ENCODE measurements at regions not wholly inside any gene's neighbourhood (a gene's known extent, or its start where the extent isn't known, plus 50 kb on each side); places are given as distances from the start of the nearest gene placed in this dataset.
"Not testable (repeated sequence)": the region's sequence is repeated elsewhere in the genome, so short reads cannot be mapped to it uniquely, and the experiment has no call there.

DNA sequence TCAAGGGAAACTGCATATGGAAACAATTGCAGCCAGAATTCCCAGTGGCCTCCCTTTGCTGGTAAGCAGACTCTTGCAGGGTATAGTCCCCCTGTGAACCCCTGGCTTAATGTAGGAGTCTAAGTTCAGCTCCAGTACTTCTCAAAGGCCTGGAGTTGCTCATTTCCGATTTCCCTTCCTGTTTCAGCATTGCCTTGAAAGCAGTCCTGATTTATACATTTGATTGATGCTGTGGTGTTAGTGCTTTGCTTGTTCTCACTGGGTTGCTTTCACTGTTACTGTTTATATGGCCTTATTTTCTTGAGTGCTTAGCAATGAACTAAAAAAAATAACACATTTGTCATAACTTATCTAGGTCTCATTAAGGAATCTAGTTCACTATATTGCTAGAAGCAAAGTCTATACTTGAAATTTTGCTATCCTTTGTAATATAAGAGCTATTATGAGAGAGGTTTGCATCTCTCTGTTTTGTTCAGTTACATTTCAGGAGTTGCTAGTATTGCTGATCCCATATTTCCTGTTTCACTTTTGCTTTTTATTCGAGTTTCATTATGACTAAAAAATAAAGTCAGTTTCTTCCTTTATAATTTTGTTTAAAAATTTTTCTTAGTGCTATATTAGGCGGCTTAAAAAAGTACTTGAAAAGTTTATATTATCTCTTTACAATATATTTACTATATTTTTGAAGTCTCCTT is 122.4 kb upstream of the NMUR2 start:
- no peak for DNase-seq (ENCODE audit: low read depth in 2 of 2)

DNA sequence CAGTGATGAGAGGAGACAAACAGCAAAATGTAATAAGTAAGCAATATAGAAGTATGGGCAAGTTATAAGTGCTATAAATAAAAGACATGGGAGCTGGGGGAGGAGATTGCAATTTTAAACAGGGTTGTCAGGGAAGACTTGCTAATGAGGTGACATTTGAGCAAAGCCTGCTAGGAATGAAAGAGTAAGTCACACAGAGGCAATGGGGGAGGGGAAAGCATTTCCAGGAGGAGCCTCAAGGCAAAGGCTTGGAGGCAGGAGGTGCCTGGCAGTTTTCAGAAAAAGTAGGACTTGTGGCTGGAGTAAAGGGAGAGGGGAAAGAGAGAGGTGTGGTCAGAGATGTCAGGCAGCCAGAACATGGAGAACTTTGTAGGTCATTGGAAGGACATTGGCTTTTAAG is 124.4 kb upstream of the NMUR2 start:
- no peak for DNase-seq (ENCODE audit: low read depth in 2 of 2)

DNA sequence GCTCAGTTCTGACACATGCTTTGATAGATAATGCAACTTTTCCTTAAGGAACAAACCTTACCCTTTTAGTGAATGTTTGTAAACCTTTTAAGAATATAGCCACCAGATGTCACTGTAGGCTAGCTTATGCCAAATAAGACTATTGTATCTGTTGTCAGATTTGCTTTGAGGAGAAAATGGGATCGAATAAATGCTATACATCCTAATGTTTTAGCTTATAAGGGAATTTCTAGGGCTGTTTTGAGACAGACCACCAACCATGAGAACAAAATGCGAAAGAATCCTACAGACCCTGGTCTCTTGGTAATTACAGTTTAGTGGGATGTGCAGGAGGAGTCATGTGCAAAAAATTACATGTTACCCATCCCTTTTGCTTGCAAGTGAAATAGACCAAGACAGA is 127.6 kb upstream of the NMUR2 start:
- no peak for DNase-seq (ENCODE audit: low read depth in 2 of 2)

DNA sequence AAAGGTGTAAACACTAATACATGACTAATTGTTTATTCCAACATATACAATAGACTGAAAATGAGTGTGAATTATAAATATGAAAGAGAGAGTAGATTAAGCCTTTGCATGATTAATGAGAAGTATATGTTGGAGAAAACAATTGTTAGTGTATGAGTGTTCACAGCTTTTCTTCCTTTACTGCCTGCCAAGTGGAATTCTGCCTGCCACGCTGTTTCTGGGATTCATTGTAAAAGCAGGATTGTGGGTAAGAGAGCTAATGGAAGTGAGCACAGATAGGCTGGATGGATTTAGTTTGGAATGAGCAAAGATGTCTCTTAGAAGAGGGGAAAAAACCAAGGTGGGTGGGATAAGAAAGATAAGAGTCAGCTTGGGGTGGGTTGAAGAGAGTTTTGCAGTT is 129.6 kb upstream of the NMUR2 start:
- DNase-seq (ENCODE audit: low read depth in 2 of 2): no peak

DNA sequence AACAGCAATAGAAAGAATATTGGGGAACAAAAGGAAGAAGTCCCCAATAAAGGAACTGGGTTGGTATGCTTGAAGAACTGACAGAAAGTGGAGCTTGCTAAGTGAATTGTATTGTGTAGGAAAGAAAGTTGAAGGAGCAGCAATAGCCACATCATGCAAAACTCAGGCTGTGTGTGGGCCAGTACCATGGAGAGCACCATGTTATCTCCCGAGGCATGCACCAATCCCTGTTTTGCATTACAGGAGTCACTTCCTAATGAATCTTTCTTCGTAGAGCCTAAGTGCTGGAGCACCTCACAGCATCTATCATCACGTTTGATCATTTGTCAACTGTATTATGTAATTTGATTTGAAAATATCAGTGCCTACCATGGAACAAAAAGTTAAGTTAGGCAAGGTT is 137.7 kb upstream of the NMUR2 start:
- no peak for DNase-seq (ENCODE audit: low read depth in 2 of 2)

DNA sequence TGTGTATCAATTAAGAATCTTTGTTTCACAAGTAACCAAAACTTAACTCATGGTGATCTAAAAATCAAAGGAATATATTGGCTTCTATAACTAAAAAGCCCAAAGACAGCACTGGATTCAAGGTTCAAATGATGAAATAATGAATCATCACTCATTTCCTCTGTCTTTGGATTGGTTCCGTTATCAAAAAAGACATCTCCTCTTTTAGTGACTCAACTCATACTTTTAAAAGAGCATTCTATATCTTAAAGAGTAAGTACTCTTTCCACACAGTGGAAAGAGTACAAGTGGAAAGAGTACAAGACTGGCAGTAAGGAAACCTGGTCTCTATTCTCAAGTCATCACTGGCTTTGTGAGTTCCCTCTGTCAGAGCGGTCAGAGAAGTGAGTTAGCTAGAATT is 141.4 kb upstream of the NMUR2 start:
- DNase-seq (ENCODE audit: low read depth in 2 of 2): no peak

DNA sequence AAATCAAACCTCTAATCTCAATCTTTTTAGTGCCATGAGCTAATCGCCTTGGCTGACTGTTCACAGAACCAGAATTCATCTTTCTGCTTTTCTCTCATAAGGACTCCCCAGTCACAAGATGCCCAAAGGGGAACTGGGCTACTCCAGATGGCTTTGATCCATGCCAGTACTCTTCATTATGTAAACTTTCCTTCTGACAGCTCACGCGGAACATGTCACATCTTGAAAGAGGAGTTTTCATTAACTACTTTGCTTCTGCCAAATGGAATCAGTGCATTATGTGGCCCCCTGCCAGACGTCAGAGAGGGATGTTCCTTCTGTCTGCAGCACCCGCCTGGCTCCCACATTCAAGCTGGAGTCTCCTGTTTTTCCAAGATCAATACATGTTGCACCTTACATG is 142.1 kb upstream of the NMUR2 start:
- no peak for DNase-seq (ENCODE audit: low read depth in 2 of 2)

DNA sequence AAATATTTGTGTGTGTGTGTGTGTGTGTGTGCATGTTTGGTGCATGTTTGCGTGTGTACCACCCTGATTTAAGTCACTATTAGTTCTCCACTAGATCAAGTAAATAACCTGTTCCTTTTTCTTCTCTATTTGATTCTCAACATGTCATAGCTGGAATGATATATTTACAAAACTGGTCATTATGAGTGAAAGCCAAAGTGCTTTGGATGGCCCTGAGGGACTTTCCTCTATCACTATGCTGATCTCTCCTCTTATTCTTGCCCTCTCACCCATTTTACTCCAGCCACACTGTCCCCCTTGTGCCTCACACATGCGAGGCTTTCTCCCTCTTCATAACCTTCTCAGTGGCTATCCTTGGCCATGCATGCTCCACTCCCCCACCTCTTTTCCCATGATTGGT is 144.6 kb upstream of the NMUR2 start:
- no peak for DNase-seq (ENCODE audit: low read depth in 2 of 2)

DNA sequence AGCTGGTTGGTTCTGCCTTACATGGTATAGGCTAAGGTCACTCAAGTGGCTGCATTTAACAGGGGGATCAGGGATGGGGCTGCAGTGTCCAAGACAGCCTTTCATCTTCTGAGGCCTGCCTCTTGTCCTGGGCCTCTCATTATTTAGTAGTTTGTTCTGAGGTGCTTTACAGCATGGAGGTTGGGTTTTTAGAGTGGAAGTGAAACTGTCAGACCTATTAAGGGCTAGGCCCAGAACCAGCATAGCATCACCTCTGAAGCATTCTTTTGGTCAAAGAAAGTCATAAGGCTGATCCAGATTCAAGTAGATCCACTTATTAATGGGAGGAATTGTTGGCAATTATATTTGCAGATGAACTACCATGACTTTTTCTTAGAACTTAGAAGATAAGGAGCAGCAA is 146.0 kb upstream of the NMUR2 start:
- DNase-seq (ENCODE audit: low read depth in 2 of 2): no peak

DNA sequence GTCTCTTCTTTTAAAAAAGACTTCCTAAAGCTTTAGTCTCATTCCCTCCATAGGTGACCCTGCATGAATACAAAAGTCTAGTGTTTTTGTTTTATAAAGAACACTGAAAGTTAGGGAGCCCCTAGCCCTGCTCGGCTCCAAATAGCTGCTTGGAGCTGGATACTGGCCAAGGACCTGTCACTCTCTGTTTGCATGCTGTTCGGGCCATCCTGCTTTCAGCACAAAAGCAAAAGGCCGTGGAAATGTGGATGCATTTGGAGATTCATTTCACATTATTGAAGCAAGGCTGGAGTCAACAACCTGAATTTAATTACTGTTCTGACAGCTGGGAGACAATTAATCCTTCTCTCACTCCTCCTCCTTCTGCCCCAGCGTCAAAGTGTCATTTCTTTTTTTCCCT is 151.7 kb upstream of the NMUR2 start:
- no peak for DNase-seq (ENCODE audit: low read depth in 2 of 2)

DNA sequence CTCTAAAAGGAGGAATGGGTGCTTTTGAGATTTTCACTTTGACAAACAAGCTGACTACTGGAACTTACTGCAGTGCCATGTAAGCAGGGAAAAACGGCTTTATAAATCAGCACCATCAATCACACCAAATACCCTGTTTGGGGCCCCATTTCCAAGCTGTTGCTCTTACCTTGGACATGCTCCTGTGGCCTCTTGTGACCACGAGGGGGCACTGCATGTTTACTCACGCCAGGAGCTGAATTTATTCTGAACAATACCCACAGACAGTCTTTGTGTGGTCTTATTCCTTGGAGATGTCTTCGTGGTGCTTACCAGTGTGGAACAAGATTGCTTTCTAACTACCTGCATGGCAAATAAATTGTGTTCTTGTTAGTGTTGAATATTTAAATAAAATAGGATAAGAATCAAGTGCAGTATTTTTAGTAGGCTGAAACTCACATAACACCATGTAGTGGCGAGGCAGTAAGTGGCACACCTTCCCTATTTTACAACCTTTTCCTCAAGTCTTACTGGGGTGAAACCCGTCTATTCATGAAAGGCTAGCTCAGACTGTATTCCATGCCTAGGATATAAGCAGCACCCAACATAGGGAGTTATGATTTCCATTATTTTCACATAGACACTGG is 155.5 kb upstream of the NMUR2 start:
- no peak for DNase-seq (ENCODE audit: low read depth in 2 of 2)

DNA sequence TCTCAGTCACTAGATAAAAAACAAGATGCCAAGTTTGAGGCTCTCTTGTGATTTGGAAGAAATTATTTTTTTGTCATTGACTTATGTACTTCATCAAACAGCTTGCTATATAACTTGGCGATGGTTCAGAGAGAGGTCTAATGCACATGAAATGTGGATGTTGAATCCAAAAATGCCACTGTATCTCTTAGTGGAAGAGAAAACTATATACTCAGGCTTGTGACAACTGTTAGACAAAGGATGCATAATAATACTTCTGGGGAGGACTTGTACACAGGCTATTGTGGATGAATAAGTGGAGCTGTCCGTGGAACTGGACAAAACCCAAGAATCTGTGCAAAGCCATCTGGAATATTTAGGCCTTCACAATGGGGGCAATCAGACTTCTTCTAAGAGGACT is 162.9 kb upstream of the NMUR2 start:
- no peak for DNase-seq (ENCODE audit: low read depth in 2 of 2)

DNA sequence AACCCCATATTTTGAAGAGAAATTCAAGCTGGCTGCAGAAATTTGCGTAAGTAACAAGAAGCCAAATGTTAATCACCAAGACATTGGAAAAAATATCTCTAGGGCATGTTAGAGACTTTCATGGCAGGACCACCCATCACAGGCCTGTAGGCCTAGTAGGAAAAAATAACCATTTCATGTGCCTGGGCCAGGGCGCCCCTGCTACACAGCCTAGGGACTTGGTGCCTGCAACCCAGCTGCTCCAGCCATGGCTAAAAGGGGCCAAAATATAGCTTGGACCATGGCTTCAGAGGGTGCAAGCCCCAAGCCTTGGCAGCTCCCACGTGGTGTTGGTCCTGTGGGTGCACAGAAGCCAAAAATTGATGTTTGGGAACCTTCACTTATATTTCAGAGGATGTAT is 167.7 kb upstream of the NMUR2 start:
- no peak for DNase-seq (ENCODE audit: low read depth in 2 of 2)

DNA sequence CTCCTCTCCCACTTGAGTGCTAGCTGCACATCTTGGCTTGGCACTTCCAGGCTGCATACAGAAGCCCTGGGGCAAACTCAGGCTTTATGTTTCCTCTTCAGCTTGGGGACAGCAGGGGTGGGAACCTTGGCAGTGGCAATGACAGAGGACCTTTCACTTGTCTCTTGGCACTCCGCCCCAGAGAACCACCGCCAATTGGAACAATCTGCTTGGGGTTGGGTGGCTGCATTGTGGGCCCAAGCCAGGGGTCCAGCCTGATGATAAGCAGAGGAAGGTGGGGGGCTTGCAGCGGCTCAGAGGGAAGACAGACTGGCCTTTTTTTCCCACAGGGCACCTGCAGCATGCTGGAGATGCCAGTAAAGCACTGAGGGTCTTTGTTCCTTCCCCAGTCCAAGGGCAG is 179.0 kb upstream of the NMUR2 start:
- DNase-seq (ENCODE audit: low read depth in 2 of 2): no peak

DNA sequence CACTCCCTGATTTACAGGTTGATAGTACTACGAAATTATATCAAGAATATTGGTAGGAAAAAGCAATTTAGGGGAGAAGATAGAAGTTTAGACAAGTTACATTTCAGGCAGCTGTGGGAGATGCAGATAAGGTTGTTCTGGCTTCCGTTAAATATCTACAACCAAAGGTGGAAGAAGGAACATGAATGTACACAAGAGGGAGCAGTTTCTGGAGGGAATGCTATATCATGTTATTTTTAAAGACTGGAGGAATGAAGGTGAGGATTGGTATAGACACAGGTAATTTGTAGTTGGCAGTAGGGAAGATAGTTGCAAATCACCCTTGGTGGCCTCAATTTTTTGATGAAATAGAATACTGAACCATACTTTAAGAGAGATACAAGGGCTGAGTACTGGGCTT is 187.3 kb upstream of the NMUR2 start:
- DNase-seq (ENCODE audit: low read depth in 2 of 2): no peak

DNA sequence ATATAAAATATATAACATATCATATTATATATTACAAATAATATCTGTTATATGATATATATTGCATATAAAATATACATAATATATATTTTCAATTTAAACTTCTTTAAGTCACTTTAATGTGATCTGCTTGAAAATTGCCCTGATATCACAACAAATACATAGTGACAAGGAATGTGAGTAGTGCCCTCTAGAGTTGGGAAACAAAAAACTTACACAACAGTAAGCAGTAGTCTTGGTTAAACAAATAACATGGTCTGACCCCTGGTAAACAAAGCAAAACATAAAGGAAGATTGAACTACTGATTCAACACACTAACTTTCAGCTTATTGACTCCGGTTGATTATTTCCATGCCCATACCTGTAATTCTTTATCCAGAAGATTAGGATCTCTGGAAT is 188.3 kb upstream of the NMUR2 start:
- no peak for DNase-seq (ENCODE audit: low read depth in 2 of 2)

DNA sequence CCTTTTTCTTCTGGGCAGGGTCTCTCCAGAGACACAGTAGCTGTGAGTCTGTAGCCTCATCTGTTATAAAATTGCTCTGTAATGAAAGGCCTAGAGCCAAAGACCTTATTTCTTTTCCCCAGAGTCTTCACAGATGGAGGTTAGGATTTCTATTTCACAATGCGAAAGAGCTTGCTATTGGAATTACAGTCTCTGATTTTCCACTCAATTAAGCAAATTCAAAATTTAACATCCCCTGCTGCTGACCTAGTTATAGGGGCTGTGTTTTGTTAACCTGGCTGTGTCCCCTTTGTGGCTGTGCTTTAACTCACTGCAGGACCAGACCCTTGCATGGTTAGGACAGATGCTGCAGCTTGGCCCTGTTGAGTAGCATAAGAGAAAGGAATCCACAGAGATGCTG is 190.3 kb upstream of the NMUR2 start:
- no peak for DNase-seq (ENCODE audit: low read depth in 2 of 2)

DNA sequence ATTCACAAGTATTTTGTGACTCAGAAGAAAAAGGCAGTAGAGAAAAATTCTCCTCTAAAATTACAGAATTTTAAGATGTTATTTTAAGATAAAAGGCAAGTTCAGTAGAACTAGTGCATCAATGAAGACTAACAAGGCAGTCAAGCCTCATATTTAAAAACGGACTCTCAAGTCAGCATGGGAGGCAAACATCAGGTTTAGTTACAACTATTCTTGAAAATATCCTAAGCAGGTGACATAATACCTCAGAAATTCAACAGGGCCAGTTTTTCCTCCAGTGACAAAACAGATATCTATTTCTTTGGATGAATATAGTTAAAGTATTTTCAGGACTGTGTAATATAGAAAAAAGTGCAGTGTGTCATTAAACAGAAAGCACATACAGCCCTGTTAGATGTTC is 194.0 kb upstream of the NMUR2 start:
- no peak for DNase-seq (ENCODE audit: low read depth in 2 of 2)

DNA sequence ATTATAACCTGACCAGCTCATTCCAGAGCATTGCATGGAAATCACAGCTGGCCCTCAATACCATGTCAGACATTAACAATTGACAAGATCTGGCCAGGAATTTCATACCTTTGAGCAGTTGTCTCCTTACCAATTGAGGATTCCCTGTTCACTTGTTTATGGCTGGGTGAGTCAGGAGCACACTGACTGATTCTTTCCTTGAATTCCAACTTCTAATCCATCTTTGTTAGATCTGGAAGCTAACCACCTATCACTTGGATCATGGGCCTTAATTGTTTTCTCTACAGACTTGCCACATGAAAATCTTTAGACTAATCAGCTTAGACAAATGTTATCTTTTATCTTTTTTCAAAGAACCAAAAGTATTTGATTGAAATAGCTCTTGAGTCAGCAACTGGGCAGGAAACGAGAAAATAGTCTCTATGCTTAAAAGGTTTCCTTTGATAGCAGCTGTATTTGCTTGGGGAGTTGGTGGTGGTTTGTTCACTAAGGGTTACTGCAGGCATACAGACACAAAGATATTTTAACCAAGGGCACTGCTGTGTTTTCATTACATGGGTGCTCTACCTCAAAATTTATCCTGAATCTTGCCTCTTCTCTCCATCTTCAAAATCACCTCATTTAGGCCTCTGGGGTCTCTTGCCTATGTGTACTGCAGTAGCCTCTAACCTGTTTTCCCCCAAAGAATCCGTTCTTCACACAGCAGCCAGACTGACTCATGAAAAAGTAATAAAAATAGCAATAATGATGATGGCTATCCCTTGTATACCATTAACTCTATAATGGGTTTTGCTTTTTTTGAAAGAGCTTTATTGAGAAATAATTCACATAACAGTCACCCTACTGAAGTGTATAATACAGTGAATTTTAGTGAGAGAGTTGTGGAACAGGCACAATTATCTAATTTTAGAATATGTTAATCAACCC is 197.0 kb upstream of the NMUR2 start:
- no peak for DNase-seq (ENCODE audit: low read depth in 2 of 2)

DNA sequence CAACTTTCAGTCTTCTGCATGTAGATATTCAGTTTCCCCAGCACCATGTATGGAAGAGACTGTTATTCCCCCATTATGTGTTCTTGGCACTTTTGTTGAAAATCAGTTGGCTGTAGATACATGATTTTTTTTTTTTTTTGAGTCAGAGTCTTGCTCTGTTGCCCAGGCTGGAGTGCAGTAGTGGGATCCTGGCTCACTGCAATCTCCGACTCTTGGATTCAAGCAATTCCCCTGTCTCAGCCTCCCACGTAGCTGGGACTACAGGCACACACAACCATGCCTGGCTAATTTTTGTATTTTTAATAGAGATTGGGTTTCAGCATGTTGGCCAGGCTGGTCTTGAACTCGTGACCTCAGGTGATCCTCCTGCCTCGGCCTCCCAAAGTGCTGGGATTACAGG is 201.0 kb upstream of the NMUR2 start:
- not testable (repeated sequence) for DNase-seq (ENCODE audit: low read depth in 2 of 2)

DNA sequence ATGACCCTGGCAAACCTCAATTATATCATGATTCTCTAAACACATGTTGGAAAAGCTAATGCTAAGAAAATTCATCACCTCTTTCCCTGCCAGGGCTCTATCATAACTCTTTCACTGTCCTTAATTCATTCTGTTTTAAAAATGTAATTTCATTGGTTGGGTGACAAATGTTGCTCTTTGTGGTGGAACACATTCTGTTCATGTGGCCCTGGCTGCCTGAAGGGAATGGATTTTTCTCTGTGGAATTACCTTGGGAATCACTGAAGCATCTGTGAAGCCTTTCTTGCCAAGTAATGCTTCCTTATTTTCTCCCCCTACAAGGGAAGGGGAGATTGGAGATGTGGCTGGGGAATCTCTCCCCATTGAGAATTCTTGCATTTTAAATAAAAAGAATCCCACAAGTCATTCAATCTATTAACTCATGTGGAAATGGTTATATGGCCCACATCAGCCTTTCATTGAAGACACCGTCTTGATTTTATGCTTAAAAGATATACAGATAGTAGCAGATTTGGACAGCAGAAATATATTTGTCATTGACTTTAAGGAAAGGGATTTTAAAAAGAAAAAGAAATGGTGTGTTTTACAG is 201.8 kb upstream of the NMUR2 start:
- no peak for DNase-seq (ENCODE audit: low read depth in 2 of 2)

DNA sequence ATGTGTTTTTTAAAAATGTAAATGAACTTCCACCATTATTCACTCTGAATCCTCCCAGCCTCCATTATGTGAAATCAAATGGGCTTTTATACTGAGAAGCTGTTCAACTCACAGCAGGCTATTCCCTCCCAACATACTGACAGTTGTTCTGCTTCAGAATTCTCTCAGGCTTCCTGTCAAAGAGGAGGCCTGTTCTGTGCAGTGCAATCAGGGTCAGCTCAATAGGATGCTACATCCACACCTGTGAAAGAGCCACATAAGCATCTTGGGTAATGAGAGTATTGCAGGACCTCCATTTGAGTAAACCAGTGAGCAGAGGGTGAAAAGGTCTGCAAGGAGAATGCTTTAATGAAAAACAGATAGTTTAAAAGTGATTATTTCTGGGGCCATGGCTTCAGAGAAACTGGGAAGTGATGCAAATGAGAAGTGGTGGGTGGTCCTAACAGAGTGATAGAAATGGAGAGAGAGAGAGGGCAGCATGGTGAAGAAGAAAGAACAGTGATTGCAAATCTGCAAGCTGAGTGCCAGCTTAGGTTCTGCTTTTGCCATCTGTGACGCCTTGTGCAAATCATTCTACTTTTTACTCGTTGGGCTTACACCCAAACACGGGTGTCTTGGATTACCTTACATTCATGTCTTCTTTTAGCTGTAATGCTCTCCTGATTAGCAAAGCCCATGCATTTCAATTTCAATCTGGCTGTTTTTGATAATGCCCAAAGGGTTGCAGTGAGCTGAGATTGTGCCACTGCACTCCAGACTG is 202.5 kb upstream of the NMUR2 start:
- no peak for DNase-seq (ENCODE audit: low read depth in 2 of 2)

Data from stimulated activated CD8-positive, alpha-beta memory T cell treated with anti-CD3 and anti-CD28 coated beads, Interleukin-15, amount 100 ng/mL, for 4 hours (primary cell).